Lower leg skin (tissue), 4 donors: ENCODE measurements at regions not wholly inside any gene's neighbourhood (a gene's known extent, or its start where the extent isn't known, plus 50 kb on each side); places are given as distances from the start of the nearest gene placed in this dataset.
"Not testable (repeated sequence)": the region's sequence is repeated elsewhere in the genome, so short reads cannot be mapped to it uniquely, and the experiment has no call there.

Source experiments
- DNase-seq, 2 donors: peaks; one replicate each; pipeline ENCODE4 v3.0.0-alpha.2; 2019; ENCODE audit warnings: low spot score in 2 of 2
- H3K4me3 ChIP-seq: fragments of 200-600 bp; sonication (generic); 2 replicates; pipeline ENCODE4 v1.5.1; 2017; ENCODE audit warnings: mild to moderate bottlenecking, low read depth; ENCODE audit not compliant: poor library complexity, severe bottlenecking
- POLR2A ChIP-seq, 2 donors: fragments of 450-650 bp; IDR thresholded peaks; one replicate each; pipeline ENCODE4 v1.6.1; 2016 to 2017; ENCODE audit warnings: antibody characterized with exemption in 2 of 2, mild to moderate bottlenecking in 1 of 2, moderate library complexity in 1 of 2
- WGBS, 2 donors: methylation state at CpG; one replicate each; pipeline ENCODE4 v1.1.5; 2018; 5-methylcytosine and 5-hydroxymethylcytosine counted together
- intact Hi-C: fragments of 100-400 bp; cut with DNase I; formaldehyde crosslinking; loops from one replicate; pipeline ENCODE4 v1.15.0; 2023; ENCODE audit warnings: low total_unique reads
- TF ChIP-seq, protein P1 (sequence below), 3 donors: fragments of 450-650 bp; IDR thresholded peaks; one replicate each; pipeline ENCODE4 v1.5.1; 2016; ENCODE audit warnings: antibody characterized with exemption in 3 of 3, mild to moderate bottlenecking in 3 of 3, moderate library complexity in 2 of 3

DNA sequence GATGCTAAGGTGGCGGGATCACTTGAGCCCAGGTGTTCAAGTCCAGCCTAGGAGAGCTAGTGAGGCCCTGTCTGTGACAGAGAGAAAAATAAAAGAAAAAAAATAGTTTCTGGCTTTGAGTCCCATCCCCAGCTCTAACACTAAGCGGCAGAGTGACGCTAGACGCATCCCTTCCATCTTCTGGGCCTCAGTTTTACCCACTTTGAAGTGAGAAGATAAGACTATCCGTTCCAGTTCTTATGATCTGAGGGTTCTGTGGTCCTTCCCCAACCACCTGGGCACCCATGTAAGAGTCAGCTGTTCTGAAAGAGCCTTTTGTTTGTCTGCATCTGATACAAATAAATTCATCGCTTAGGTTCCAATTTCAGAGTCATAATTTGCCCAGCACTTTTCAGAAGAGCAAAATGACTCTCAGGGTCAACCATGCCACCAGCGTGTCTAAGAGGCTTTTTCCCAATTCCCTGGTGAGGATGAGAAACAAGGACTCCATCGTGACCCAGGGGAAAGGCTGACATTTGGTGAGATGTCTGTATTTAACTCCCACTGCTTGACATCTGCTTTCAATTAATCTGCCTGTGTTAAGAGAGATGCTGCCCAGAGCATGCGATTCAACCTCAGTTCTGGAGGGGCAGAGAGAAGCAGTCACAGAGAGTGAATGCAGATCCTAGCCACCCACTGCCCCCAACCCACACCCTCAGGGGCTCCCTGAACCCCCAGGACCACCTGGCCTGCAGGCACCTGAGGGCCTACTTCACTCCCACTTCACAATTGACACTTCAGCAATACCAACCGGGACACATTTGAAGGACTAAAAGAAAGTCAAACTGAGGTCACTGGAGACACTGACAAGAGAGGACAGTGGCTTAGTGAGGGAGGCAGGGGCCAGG, 131.6 kb upstream of the TOP1 start:
- peak in 1 of 2 donors; percentile 71 for DNase-seq
- intact Hi-C loops = no loop called here
- WGBS, 2 donors = 71 to 79% methylated on average over 10 of the region's 10 CpGs
- TF ChIP-seq, protein P1, sequence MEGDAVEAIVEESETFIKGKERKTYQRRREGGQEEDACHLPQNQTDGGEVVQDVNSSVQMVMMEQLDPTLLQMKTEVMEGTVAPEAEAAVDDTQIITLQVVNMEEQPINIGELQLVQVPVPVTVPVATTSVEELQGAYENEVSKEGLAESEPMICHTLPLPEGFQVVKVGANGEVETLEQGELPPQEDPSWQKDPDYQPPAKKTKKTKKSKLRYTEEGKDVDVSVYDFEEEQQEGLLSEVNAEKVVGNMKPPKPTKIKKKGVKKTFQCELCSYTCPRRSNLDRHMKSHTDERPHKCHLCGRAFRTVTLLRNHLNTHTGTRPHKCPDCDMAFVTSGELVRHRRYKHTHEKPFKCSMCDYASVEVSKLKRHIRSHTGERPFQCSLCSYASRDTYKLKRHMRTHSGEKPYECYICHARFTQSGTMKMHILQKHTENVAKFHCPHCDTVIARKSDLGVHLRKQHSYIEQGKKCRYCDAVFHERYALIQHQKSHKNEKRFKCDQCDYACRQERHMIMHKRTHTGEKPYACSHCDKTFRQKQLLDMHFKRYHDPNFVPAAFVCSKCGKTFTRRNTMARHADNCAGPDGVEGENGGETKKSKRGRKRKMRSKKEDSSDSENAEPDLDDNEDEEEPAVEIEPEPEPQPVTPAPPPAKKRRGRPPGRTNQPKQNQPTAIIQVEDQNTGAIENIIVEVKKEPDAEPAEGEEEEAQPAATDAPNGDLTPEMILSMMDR (IDR thresholded peaks at IDR 0.05) = no peak
- no peak for TF ChIP-seq POLR2A (IDR thresholded peaks at IDR 0.05)
- H3K4me3 ChIP-seq = no peak overlapping the region

DNA sequence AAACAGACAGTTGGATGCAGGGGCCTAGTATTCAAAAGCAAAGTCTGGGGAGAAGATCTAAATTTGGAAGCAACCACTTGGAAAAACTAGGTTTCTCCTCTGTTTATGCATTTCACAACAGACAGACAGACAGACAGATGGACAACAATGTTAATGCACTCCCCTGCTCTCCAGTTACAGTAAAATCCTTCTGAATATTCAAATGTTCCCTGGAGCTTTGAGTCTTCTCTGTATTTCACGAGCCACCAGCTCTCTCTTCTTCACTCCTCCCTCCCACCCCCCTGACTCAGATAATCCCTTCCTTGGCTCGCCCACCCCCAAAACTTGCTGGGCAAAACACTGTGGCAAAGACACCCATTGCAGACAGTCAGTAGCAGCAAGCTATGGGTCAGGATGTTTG, 129.3 kb upstream of the TOP1 start:
- DNase-seq = no peak
- 66 to 67% methylated on average over 2 of the region's 2 CpGs for WGBS, 2 donors
- intact Hi-C loops = no loop called here
- no peak overlapping the region for H3K4me3 ChIP-seq
- no peak for TF ChIP-seq POLR2A (IDR thresholded peaks at IDR 0.05)
- TF ChIP-seq, protein P1 (IDR thresholded peaks at IDR 0.05) = no peak

DNA sequence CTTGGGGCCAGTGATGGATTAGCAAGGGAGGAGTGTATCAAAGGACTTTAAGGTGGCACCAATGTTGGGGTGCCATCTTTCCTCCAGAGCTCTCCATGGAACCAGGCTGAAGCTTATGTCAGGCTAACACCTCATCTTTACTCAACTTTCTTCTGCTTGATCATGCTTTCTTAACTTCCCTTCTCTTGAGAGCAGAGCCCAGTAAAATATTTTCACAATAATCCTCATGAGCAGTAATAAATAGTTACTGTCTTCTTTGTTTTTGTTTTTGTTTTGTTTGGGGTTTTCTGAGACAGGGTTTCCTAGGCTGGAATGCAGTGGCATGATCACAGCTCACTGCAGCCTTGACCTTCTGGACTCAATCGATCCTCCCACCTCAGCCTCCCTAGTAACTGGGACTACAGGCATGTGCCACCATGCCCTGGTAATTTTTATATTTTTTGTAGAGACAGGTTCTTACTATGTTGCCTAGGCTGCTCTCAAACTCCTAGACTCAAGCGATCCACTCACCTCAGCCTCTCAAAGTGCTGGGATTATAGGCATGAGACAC, 127.9 kb upstream of the TOP1 start:
- TF ChIP-seq, protein P1 (IDR thresholded peaks at IDR 0.05) = no peak
- no peak for TF ChIP-seq POLR2A (IDR thresholded peaks at IDR 0.05)
- intact Hi-C loops = no loop called here
- WGBS, 2 donors = 93 to 98% methylated on average over 2 of the region's 2 CpGs
- DNase-seq = no peak
- H3K4me3 ChIP-seq = no peak overlapping the region

DNA sequence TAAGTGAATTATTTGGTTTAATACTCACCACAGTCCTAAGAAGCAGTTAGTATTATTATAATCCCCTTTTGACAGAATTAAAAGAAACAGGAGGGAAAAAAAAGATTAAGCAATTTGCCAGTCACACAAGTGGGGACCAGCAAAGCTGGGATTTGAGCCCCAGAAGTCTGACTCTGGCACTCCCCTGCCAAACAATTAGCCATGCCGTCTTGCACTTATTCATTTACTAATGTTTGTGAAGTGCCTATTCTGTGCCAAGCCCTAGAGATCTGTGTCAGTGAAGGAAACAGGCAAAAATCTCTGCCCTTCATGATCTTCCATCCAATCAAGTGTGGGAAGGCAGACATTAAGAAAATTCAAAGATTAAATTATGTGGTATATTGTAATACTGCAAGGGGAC, 126.0 kb upstream of the TOP1 start:
- 44 to 56% methylated on average over 1 of the region's 1 CpG for WGBS, 2 donors

DNA sequence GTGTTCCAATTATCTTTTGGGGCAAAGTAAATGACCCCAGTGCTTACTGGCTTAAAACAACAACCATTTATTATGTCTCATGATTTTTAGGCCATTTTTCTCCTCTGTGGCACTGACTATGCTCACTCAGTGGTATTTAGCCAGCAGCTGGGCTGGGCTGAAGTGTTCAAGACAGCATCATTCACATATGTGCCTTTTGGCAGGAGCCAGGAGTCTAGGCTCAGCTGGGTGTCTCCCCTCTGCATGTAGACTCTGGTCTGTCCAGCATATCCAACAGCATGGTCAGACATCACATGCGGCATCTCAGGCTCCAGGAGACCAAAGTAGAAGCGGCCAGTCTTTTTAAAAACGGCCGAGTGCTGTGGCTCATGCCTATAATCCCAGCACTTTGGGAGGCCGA, 120.3 kb upstream of the TOP1 start:
- TF ChIP-seq, protein P1 (IDR thresholded peaks at IDR 0.05) = no peak
- no peak for TF ChIP-seq POLR2A (IDR thresholded peaks at IDR 0.05)
- no peak overlapping the region for H3K4me3 ChIP-seq
- DNase-seq = no peak
- 75 to 86% methylated on average over 5 of the region's 5 CpGs for WGBS, 2 donors
- intact Hi-C loops = no loop called here

More for the DNA sequence above, 126.0 kb upstream of the TOP1 start:
- no peak for TF ChIP-seq POLR2A (IDR thresholded peaks at IDR 0.05)
- TF ChIP-seq, protein P1 (IDR thresholded peaks at IDR 0.05) = no peak
- intact Hi-C loops = no loop called here
- DNase-seq = no peak
- H3K4me3 ChIP-seq = no peak overlapping the region

DNA sequence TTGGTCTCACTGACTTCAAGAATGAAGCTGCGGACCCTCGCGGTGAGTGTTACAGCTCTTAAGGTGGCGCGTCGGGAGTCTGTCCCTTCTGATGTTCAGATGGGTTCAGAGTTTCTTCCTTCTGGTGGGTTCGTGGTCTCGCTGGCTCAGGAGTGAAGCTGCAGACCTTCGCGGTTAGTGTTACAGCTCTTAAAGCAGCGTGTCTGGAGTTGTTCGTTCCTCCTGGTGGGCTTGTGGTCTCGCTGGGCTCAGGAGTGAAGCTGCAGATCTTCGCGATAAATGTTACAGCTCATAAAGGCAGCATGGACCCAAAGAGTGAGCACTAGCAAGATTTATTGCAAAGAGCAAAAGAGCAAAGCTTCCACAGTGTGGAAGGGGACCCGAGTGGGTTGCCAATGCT, 119.1 kb upstream of the TOP1 start:
- DNase-seq, intact Hi-C loops, H3K4me3 ChIP-seq: not testable (repeated sequence)
- 89 to 94% methylated on average over 16 of the region's 16 CpGs for whole genome bisulfite sequencing, 2 donors

DNA sequence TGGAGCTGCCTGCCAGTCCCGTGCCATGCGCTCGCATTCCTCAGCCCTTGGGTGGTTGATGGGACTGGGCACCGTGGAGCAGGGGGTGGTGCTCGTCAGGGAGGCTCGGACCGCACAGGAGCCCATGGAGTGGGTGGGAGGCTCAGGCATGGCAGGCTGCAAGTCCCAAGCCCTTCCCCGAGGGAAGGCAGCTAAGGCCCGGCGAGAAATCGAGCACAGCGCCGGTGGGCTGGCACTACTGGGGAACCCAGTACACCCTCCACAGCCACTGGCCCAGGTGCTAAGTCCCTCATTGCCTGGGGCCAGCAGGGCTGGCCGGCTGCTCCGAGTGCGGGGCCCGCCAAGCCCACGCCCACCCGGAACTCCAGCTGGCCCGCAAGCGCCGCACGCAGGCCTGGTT, 118.2 kb upstream of the TOP1 start:
- H3K4me3 ChIP-seq, DNase-seq, intact Hi-C loops: not testable (repeated sequence)
- 95 to 98% methylated on average over 12 to 15 of the region's 23 CpGs for WGBS, 2 donors

DNA sequence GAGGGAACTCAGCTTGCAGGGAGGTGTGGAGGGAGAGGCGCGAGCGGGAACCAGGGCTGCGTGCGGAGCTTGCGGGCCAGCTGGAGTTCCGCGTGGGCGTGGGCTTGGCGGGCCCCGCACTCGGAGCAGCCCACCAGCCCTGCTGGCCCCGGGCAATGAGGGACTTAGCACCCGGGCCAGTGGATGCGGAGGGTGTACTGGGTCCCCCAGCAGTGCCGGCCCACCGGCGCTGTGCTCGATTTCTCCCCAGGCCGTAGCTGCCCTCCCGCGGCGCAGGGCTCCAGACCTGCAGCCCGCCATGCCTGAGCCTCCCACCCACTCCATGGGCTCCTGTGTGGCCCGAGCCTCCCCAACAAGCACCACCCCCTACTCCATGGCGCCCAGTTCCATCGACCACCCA, 117.5 kb upstream of the TOP1 start:
- DNase-seq, intact Hi-C loops, H3K4me3 ChIP-seq: not testable (repeated sequence)
- 97 to 98% methylated on average over 24 to 26 of the region's 27 CpGs for WGBS, 2 donors
